Hepatic stellate cell (primary cell): ENCODE measurements at regions not wholly inside any gene's neighbourhood (a gene's known extent, or its start where the extent isn't known, plus 50 kb on each side); places are given as distances from the start of the nearest gene placed in this dataset.

Experiments
- DNase-seq: peaks from one replicate; pipeline ENCODE4 v3.0.0; 2011; ENCODE audit warnings: low spot score

DNA sequence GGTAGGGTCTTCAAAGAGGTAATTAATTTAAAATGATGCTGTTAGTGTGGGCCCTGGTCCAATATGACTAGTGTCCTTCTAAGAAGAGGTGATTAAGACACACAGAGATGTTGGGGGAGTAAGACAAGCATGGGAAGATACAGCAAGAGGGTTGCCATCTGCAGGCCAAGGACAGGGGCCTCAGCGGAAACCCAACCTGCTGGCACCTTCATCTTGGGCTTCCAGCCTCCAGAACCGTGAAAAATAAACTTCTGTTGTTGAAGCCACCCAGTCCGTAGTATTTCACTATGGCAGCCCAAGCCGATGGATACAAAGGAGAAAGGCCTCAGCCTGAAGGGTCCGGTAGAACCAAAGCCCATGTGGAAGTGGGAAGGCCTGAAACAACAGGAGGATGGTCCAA is 161.7 kb upstream of the UBE2E1 start:
- no peak for DNase-seq

DNA sequence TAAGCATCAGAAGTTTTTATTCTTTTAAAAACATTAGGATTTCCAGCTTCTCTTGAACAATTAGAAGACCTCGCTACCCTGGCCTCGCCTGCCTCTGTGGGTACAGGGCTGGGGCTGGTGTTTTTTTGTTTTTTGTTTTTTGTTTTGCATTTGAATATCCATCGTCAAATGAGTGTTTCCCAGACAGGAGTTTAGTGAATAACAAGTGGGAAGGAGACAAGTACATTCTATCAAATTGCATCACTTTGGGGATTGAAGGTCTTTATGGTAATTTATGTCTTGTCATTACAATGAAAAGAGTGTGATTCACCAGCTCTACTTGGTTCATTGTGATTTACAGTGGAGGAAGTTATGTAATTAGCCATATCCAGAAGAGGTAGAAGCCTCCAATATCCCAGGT is 161.1 kb upstream of the UBE2E1 start:
- DNase-seq = no peak

DNA sequence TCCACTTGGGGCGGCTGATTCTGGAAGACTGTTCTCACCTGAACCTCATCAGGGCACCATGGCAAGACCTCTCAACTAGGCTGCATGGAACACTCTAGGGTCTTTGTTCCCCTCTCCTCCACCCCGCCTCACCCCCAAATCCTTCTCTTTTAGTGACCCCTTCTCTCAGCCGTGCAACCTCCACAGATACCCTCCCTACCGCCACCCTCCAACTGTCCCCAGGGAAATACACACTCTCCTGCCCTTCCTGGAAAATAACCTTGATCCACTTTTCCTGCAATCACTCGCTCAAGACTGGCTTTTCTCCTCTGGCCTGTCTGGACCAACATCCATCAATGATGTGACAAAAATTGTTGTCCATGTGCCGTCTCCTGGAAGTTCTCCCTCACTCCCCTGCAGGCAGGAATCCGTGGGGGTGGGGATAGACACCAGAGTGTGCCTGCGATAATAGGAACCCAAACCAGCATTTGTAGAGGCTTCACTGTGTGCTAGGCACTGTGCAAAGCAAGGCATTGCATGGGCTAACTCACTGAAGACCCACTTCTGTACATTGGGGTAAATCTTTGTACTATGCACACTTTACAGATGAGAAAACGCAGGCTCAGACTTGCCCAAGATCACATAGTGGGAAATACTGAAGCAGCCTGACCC is 160.1 kb upstream of the UBE2E1 start:
- DNase-seq = no peak

DNA sequence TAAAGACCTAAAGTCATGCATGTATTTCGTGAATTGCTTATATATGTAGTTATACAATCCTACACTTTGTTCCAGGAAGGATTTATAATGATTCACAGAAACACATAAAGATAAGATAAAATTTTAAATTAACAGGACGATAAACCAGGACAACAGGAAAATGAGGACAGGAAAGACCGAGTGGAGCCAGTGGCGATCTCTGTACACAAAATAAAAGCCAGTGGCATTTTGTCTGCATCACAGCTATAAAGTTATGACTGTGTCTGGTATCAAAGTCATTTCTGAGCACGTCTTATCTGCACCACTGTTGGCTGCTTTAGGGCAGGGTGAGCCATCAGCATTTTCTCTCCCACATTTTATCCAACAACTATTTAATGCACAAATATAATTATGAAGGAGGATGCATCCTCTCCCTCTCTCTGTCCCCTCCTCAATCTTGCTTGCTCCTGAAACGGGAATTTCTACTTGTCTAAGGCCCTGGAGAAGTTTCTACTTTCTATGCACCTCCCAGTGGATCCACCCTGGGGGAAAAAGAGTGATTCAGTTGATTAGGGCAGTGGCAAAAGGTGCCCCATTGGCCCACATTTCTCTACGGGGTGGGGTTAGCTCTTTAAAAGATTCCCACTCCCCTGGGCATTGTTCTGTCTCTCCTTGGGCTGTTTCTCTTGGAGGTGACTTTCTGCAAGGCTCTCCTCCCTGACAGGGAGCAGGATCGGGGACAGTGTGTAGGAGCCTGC is 159.4 kb upstream of the UBE2E1 start:
- no peak for DNase-seq

DNA sequence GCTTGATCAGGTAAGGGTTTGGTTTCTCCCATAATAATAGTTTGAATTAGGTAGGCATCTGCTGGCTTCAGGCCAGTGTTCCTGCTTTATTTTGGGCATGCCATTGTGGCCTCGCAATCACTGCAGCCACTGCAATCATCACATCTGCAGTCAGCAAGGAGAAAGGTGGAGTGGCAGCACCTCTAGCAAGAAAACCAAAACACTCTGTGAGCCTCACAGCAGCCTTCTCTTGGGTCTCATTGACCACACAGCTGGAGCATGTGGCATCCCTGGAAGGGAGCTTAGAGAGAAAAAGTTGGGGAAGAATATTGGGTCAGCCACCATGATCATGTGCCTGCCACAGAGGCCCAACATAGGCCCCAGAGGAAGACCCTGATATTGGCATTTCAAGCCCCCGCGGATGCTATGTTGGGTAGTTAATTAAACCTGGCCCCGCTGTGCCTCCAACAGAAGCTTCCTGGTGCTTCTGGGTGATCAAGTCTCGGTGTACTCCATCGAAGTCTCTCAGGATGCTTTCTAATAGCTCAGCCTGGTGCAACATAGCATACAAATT is 158.0 kb upstream of the UBE2E1 start:
- DNase-seq = no peak

DNA sequence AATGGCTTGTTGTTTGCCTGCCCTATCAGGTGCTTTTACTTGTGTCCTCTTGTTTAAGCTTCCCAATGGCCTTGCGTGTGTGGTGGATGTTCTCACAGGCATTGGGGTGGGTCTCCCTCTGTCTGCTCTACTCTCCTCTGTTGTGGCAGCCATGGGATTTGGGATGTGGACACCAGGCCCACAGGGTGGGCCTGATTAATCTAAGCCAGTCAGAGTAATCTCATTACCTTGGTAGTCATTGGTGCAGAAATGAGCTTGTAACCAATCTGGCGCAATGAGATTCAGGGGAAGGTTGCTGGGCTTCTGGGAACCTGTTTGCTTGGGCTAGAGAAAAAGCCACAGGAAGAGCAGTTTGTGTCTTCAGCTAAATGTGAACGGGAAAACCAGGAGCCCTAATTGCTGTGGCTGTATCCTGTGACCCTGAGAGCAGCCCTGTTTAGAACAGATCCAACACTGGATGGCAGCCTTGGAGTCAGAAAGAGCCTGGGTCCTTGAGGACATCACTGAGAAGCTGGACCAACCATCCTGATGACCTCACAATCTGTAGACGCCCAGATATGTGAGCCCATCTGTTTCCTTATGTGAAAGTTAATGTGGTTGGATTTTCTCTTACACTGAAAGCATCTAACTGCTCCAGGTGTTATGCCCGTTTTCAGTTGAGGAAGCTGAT is 157.3 kb upstream of the UBE2E1 start:
- DNase-seq = no peak

DNA sequence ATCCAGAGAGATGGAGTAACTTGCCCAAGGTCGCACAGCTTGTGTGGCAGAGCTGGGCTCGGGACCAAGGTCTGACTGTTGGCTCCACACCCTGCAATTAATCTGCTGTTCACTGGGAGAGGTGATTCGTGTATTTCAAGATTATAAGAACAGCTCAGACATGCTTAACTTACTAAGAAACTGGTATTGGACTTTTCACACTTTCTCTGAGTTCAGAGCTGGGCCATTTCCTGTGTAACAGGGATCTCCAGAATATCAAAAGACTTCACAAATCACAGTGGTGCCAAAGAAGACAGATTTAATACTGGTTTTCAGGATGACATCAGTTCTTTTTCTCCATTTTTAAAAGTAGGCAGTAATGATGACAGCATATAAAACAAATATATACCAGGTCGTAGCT is 156.8 kb upstream of the UBE2E1 start:
- no peak for DNase-seq

DNA sequence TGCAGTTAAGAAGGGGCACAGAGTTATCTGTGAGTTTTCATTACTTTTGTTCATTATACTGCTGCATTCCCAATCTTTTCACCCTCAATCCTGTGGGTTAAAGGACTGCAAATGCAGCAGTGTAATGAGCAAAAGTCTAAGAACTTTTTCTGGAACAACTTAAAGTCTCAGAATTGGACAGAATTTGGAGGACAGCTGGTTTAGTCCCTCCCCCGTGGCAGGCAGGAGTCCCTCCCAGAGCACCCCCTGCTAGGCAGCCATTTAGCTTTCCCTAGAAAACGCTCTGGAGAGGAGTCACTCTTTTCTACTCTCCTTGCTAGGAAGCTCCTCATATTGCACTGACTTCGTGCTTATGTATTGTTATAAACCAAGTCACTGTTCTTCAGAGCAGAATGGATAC is 156.3 kb upstream of the UBE2E1 start:
- DNase-seq = no peak

DNA sequence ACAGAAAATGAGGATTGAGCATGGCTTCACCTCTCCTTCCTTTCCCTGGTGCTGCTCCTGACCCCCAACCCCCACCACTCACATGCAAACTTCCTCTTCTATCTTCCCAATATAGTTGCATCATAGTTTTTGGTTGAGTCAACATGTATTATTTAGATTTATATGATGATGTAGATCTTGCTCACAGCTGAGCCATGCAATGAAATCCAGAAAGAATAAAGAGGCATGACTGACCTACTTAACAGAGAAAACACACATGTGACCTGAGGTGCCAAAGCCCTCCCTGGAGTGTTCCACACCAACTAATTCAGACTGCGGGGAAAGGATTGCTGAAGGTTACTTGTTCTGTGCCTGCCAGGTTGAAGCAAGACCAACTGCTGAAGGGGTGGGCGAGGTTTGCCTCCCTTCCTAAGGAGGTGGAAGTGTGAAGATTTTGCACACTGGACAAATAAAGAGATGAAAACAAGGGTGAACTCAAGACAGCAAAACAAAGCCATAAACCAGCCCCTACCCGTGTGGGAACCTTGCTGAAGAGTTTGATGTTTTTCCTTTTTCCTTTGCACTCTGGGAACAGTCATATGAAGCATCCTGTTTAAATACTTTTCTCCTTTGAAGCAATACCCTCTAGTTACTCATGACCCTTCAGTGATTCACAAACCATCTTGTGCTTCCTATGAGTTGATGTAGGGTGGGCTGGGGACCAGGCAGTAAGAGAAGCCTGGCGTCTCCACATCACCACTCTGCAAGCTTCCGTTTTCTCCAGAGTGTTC is 155.2 kb upstream of the UBE2E1 start:
- DNase-seq = peak; percentile 58

DNA sequence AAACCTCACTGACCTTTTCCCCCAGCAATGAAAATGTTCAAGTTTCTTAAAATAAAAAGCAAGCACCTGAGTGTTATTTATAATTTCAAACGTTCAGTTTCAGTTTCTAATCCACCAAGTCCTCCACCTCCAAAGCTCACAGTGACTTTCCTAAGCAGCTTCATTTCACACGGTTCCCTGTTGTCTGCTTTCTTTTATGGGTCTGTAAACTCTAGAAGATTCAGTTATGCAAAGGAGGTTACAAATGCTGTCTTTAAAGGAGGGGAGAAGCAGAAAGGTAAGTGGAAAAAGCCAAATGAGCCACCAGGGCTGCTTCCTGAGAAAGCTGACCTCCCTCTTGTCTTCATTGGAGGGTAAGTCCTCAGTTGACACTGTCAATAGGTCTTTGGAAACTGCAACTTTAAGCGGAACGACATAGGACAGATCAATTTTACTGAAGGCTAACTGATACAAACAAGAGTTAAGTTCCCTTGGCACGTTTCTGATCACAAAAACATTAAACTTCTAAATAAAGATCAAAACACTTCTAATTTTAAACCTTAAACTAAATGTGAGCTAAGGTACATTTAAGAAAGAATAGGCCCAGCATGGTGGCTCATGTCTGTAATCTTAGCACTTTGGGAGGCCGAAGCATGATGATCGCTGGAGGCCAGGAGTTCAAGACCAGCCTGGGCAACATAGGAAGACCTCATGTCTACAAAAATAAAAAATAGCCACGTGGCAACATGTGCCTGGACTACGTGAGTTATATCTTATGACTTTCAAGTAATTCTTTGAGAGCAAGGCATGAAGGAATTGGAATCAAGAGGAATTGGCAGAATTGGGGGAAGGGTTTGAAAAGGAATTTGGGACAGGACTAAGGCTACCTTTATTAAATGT is 151.9 kb upstream of the UBE2E1 start:
- no peak for DNase-seq

DNA sequence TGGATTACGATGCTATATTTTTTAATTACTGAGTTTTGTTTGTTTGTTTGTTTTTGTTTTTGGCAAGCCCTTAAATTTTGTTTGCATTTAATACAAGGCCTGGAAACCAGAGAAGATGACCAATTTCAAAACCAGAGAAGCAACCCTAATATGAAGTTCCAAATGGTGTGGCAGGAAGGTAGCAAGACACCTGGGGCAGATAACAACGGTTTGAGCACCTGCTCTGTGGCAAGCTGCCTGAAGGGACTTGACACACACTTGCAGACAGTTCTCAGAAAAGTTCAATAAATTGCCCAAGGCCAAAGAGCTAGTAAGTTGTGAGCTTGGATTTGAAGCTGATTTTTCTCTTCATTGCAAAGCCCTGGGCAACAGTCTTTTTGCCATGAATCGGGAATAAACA is 151.2 kb upstream of the UBE2E1 start:
- DNase-seq = no peak

DNA sequence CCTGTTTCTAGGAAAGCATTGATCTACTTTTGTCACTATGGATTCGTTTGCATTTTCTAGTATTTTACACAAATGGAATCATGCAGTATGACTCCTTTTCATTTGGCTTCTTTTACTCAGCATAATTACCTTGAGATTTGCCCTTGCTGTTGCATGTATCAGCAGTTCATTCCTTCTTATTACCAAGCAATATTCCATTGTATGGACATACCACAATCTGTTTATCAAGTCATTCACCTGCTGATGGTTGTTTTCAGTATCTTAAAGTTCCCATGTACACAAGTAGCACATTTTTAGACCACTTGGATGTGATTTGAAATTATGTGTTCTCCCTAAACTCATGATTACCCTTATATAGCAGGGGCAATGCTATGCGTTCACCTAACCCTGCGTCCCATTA is 150.0 kb upstream of the UBE2E1 start:
- no peak for DNase-seq

DNA sequence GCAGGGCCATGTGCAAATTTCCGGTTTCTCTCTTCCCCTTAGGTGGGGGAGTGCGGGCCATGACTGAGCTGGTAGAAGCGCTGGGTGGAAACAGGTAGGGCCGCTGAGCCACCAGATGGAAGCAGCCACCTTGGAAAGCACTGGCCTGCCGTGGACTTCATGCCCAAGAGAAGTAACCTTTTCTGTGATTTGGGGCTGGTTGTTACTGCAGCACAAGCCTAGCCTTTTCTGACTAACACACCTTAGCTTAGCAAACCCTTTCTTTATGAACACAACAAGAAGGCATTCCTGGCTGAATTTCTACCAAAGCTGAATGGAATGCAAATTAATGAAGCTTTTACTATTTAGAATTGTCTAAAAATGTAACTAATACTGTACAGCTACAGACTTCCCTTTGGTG is 149.6 kb upstream of the UBE2E1 start:
- DNase-seq = no peak

DNA sequence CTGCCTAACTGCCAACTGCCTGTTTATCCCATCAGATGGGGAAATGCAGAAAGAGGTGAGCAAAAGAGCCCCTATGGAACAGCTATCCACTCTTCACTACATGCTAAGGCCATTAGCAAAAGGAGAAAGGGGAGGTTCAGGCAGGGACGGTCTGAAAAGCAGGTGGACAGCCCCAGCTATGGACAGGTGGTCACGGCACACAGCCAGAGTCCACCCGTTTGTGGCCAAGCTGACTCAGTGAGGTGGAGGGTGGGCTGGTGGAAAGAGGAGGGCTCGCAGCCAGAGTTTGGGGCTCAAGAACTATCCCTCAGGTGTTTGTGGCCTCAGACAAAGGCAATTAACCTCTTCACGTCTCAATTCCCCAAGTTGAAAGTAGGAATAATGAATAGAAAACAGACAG is 148.9 kb upstream of the UBE2E1 start:
- no peak for DNase-seq

DNA sequence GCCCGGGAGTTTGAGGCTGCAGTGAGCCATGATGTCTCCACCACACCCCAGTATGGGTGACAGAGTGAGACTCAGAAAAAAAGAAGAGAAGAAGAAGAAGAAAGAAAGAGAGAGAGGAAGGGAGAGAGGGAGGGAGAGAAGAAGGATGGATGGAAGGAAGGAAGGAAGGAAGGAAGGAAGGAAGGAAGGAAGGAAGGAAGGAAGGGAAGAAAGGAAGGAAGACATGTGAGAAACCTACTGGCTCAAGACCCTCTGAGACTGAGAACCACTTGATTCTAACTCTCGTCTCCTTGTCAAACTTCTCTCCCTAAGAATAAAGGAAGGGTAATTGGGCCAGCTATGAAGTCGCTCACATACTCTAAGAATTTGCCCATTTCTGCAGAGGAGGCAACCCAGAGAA is 148.1 kb upstream of the UBE2E1 start:
- DNase-seq = no peak

DNA sequence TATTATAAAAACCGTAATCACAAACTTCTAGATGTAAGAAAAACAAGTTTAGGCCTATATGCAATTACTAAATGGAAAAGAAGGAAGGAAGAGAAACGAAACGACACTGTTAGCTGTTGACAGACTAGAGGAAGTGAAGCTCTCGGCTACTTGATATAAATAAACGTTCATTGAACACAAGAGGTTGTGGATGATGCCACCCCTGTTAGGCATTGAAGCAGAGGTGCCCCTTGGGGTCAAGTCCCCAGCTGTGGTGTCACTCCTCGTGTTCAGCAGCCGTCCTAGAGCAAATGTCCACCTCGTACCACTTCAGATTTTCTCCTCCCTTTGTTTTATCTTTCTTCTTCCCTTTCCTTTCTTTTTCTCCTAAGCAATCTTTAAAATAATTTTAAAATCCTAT is 146.5 kb upstream of the UBE2E1 start:
- no peak for DNase-seq

DNA sequence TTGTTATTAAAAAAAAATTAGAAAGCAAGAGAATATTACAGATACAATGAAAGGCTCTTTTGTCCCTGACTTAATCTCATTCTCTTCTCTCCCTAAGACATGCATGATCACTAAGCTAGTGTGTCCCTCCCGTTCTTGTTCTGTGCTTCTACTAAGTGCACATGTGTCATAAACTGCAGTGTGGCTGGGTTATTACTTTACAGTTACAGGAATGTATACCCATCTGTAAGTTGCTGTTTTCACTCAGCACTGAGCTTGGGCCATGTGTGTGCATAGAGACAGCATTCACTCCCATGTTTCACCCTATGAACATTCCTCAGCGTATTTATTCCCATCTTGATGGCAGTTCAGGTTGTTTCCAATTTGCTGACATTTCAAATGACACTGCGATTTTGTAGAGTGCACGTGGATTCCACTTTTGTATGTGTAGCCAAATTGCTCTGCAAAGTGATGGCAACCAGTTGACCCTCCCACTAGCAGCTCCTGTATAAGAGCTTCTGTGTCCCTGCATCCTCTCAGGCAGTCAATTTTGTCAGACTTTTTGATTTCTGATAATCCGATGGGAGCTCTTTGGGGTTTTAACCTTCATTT is 145.8 kb upstream of the UBE2E1 start:
- no peak for DNase-seq

DNA sequence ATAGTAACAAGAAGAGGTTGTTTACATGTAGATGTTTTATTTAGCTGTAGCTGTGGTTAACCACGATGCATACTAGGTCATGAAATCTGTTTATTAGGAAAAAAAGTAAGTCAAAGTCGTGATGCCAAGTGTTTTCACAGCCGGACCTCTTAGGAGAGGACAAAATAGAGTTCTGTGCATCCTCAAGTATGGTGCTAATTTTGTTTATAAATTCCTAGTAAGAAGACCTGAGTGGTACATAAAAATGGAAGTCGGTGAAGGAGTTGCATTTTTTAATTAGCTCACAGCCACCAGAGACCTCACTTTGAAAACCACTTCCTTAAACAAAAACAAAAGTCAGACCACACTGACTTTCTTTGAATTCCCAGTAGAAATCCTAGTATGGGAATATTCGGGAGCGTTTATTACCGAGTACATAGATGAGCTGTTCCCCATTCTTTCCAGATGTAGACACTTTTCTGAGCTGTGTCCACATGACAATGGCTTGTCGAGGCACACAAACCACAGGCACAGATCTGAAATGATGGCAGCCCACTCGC is 143.6 kb upstream of the UBE2E1 start:
- DNase-seq = no peak

DNA sequence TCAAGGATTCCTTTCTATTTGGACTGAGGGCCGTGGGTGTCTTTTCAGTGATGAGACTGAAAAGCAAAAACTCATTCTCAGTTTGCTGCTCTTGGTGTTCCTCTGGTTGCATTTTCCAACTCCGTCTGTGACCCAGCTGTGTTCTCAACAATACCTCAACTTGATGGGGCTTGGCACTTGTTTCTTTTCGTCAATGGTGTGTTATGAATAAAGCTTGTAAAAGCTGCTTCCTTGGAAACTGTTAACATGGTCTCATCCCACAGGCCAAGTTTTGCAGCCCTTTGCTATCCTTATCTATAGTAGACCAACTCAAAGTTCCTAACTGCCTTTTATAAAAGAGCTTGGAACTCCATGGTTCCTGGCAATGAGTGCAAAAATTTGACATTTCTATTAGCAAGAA is 142.5 kb upstream of the UBE2E1 start:
- DNase-seq = no peak

DNA sequence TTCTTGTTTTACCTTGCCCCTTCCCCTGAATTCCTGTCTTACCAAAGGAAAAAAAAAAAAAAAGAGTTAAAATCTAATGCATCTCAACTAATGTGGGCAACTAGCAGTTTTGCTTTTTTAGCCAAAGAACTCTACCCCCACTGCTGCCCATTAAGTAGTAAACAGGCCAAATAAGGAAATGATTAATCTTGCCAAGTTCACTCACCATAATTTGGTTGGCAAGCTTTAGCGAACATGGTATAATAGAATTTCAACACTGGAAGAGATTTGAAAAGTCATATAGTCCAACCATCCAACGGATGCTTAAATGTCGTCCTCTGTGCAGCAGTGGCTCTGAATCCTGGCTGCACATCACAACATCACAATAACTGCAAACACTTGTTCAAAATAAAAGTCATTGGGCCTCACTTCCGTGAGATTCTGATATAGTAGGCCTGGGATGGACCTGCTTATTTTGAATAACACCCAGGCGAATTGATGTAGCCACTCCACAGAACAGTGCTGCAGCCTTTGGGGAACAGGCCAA is 142.0 kb upstream of the UBE2E1 start:
- DNase-seq = no peak

DNA sequence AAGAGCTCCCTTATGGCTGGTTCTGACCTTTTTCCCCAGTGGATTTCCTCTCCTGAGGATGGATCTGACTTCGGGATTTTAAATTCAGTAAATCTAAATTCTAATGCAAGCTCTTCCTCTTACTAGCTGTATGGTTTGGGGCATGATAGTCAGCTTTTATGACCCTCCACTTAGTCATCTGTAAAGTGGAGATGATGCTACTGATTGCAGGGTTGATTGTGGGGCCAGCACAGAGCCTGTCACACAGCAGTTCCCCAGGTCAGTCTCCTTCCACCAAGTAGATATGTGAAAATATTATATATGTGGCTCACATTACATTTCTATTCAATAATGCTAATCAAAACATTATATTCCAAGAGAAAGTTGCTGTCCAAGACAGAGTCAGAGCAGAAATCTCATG is 141.3 kb upstream of the UBE2E1 start:
- DNase-seq = no peak
